Activated naive CD8-positive, alpha-beta T cell treated with anti-CD3 and anti-CD28 coated beads for 36 hours (primary cell): ENCODE measurements at regions not wholly inside any gene's neighbourhood (a gene's known extent, or its start where the extent isn't known, plus 50 kb on each side); places are given as distances from the start of the nearest gene placed in this dataset.
"Not testable (repeated sequence)": the region's sequence is repeated elsewhere in the genome, so short reads cannot be mapped to it uniquely, and the experiment has no call there.

Experiments
- DNase-seq: peaks from one replicate; pipeline ENCODE4 v3.0.0; 2021
- H3K27ac Mint-ChIP-seq: one replicate; pipeline ENCODE4 v1.8.0; 2022; ENCODE audit warnings: mild to moderate bottlenecking, moderate library complexity, mixed read lengths
- H3K27me3 Mint-ChIP-seq: one replicate; pipeline ENCODE4 v1.8.0; 2022; ENCODE audit warnings: mild to moderate bottlenecking, mixed read lengths
- H3K36me3 Mint-ChIP-seq: one replicate; pipeline ENCODE4 v1.8.0; 2021; ENCODE audit warnings: mild to moderate bottlenecking, mixed read lengths
- H3K4me1 Mint-ChIP-seq: one replicate; pipeline ENCODE4 v1.8.0; 2021; ENCODE audit warnings: mixed read lengths
- H3K4me3 Mint-ChIP-seq: one replicate; pipeline ENCODE4 v1.8.0; 2022; ENCODE audit warnings: mild to moderate bottlenecking, moderate library complexity, mixed read lengths
- H3K9me3 Mint-ChIP-seq: one replicate; pipeline ENCODE4 v1.8.0; 2022; ENCODE audit warnings: mixed read lengths

- no peak overlapping the region for H3K4me3 Mint-ChIP-seq
- no peaks in the 10 kb centered on the region for H3K36me3 Mint-ChIP-seq
- H3K27ac Mint-ChIP-seq, result no peak overlapping the region
- H3K4me1 Mint-ChIP-seq, result no peaks in the 10 kb centered on the region
- H3K27me3 Mint-ChIP-seq, result no peaks in the 10 kb centered on the region
- H3K9me3 Mint-ChIP-seq, result peaks cover 8% of the 10 kb centered on the region
- DNase-seq, result no peak
Observed at GRCh38 chr9:102499468-102499867, 495.7 kb upstream of the CYLC2 start.

- Mint-ChIP-seq H3K27ac (no peak overlapping the region), H3K36me3 (no peaks in the 10 kb centered on the region), H3K4me1 (no peaks in the 10 kb centered on the region), H3K27me3 (no peaks in the 10 kb centered on the region), H3K9me3 (peaks cover 10% of the 10 kb centered on the region), H3K4me3 (no peak overlapping the region)
- DNase-seq, result no peak
Observed at GRCh38 chr9:102497709-102498108, 497.4 kb upstream of the CYLC2 start.

- H3K4me1 Mint-ChIP-seq, H3K27ac Mint-ChIP-seq, H3K9me3 Mint-ChIP-seq, H3K27me3 Mint-ChIP-seq, H3K36me3 Mint-ChIP-seq, DNase-seq, H3K4me3 Mint-ChIP-seq: not testable (repeated sequence)
Observed at GRCh38 chr9:102486976-102487375, 508.2 kb upstream of the CYLC2 start.

GRCh38 chr9:102483651-102484050, 511.5 kb upstream of the CYLC2 start:
- no peaks in the 10 kb centered on the region for H3K36me3 Mint-ChIP-seq
- peaks cover 1% of the 10 kb centered on the region for H3K9me3 Mint-ChIP-seq
- H3K27me3 Mint-ChIP-seq, result no peaks in the 10 kb centered on the region

GRCh38 chr9:102482776-102483175, 512.4 kb upstream of the CYLC2 start:
- Mint-ChIP-seq H3K9me3 (peaks cover 1% of the 10 kb centered on the region), H3K36me3 (no peaks in the 10 kb centered on the region), H3K4me1 (no peaks in the 10 kb centered on the region), H3K27me3 (no peaks in the 10 kb centered on the region), H3K4me3 (no peak overlapping the region), H3K27ac (no peak overlapping the region)
- DNase-seq, result no peak

More at GRCh38 chr9:102483651-102484050, 511.5 kb upstream of the CYLC2 start:
- Mint-ChIP-seq H3K4me1 (no peaks in the 10 kb centered on the region), H3K27ac (no peak overlapping the region), H3K4me3 (no peak overlapping the region)
- no peak for DNase-seq

- no peaks in the 10 kb centered on the region for H3K27me3 Mint-ChIP-seq
- no peak overlapping the region for H3K4me3 Mint-ChIP-seq
- no peaks in the 10 kb centered on the region for H3K36me3 Mint-ChIP-seq
- no peaks in the 10 kb centered on the region for H3K4me1 Mint-ChIP-seq
- peaks cover 1% of the 10 kb centered on the region for H3K9me3 Mint-ChIP-seq
- no peak overlapping the region for H3K27ac Mint-ChIP-seq
- DNase-seq, result no peak
Observed at GRCh38 chr9:102479191-102479590, 515.9 kb upstream of the CYLC2 start.

- no peaks in the 10 kb centered on the region for H3K36me3 Mint-ChIP-seq
- H3K27me3 Mint-ChIP-seq, result no peaks in the 10 kb centered on the region
- no peak overlapping the region for H3K27ac Mint-ChIP-seq
Observed at GRCh38 chr9:102474357-102474756, 520.8 kb upstream of the CYLC2 start.

GRCh38 chr9:102469430-102469829, 525.7 kb upstream of the CYLC2 start:
- not testable (repeated sequence) for H3K4me3 Mint-ChIP-seq, H3K27ac Mint-ChIP-seq, H3K9me3 Mint-ChIP-seq, H3K27me3 Mint-ChIP-seq, DNase-seq, H3K4me1 Mint-ChIP-seq, H3K36me3 Mint-ChIP-seq

More at GRCh38 chr9:102474357-102474756, 520.8 kb upstream of the CYLC2 start:
- H3K4me1 Mint-ChIP-seq, result no peaks in the 10 kb centered on the region
- H3K4me3 Mint-ChIP-seq, result no peak overlapping the region
- H3K9me3 Mint-ChIP-seq, result no peaks in the 10 kb centered on the region
- no peak for DNase-seq

GRCh38 chr9:102461156-102461819, 533.8 kb upstream of the CYLC2 start:
- no peak overlapping the region for H3K4me3 Mint-ChIP-seq
- no peaks in the 10 kb centered on the region for H3K27me3 Mint-ChIP-seq
- no peaks in the 10 kb centered on the region for H3K4me1 Mint-ChIP-seq
- no peak overlapping the region for H3K27ac Mint-ChIP-seq
- DNase-seq, result no peak
- H3K9me3 Mint-ChIP-seq, result peaks cover 5% of the 10 kb centered on the region
- H3K36me3 Mint-ChIP-seq, result no peaks in the 10 kb centered on the region

GRCh38 chr9:102459828-102460227, 535.3 kb upstream of the CYLC2 start:
- no peak for DNase-seq
- Mint-ChIP-seq H3K27ac (no peak overlapping the region), H3K36me3 (no peaks in the 10 kb centered on the region), H3K27me3 (no peaks in the 10 kb centered on the region), H3K4me3 (no peak overlapping the region), H3K4me1 (no peaks in the 10 kb centered on the region), H3K9me3 (peaks cover 5% of the 10 kb centered on the region)

- Mint-ChIP-seq H3K36me3 (no peaks in the 10 kb centered on the region), H3K27ac (no peak overlapping the region), H3K9me3 (peaks cover 5% of the 10 kb centered on the region), H3K4me1 (no peaks in the 10 kb centered on the region), H3K27me3 (no peaks in the 10 kb centered on the region), H3K4me3 (no peak overlapping the region)
- no peak for DNase-seq
Observed at GRCh38 chr9:102456562-102456961, 538.6 kb upstream of the CYLC2 start.

- Mint-ChIP-seq H3K9me3 (peaks cover 4% of the 10 kb centered on the region), H3K36me3 (no peaks in the 10 kb centered on the region), H3K27me3 (no peaks in the 10 kb centered on the region), H3K4me3 (no peak overlapping the region), H3K4me1 (no peaks in the 10 kb centered on the region), H3K27ac (no peak overlapping the region)
- no peak for DNase-seq
Observed at GRCh38 chr9:102445906-102446305, 549.2 kb upstream of the CYLC2 start.

GRCh38 chr9:102445181-102445747, 549.9 kb upstream of the CYLC2 start:
- peaks cover 4% of the 10 kb centered on the region for H3K9me3 Mint-ChIP-seq
- H3K27ac Mint-ChIP-seq, result no peak overlapping the region
- H3K36me3 Mint-ChIP-seq, result no peaks in the 10 kb centered on the region
- H3K27me3 Mint-ChIP-seq, result no peaks in the 10 kb centered on the region
- no peak for DNase-seq
- H3K4me1 Mint-ChIP-seq, result no peaks in the 10 kb centered on the region
- H3K4me3 Mint-ChIP-seq, result no peak overlapping the region

- DNase-seq, result no peak
- H3K27ac Mint-ChIP-seq, result no peak overlapping the region
- no peaks in the 10 kb centered on the region for H3K27me3 Mint-ChIP-seq
- H3K4me3 Mint-ChIP-seq, result no peak overlapping the region
- no peaks in the 10 kb centered on the region for H3K9me3 Mint-ChIP-seq
- H3K4me1 Mint-ChIP-seq, result no peaks in the 10 kb centered on the region
- no peaks in the 10 kb centered on the region for H3K36me3 Mint-ChIP-seq
Observed at GRCh38 chr9:102439583-102439982, 555.5 kb upstream of the CYLC2 start.

- not testable (repeated sequence) for DNase-seq, H3K4me3 Mint-ChIP-seq, H3K4me1 Mint-ChIP-seq, H3K36me3 Mint-ChIP-seq, H3K27ac Mint-ChIP-seq, H3K27me3 Mint-ChIP-seq, H3K9me3 Mint-ChIP-seq
Observed at GRCh38 chr9:102436599-102436998, 558.5 kb upstream of the CYLC2 start.

GRCh38 chr9:102435427-102435826, 559.7 kb upstream of the CYLC2 start:
- Mint-ChIP-seq H3K9me3 (no peaks in the 10 kb centered on the region), H3K36me3 (no peaks in the 10 kb centered on the region), H3K27ac (no peak overlapping the region), H3K4me3 (no peak overlapping the region), H3K4me1 (no peaks in the 10 kb centered on the region), H3K27me3 (no peaks in the 10 kb centered on the region)
- DNase-seq, result no peak
